ENCODE measurements at regions not wholly inside any gene's neighbourhood (a gene's known extent, or its start where the extent isn't known, plus 50 kb on each side); places are given as distances from the start of the nearest gene placed in this dataset.

DNA sequence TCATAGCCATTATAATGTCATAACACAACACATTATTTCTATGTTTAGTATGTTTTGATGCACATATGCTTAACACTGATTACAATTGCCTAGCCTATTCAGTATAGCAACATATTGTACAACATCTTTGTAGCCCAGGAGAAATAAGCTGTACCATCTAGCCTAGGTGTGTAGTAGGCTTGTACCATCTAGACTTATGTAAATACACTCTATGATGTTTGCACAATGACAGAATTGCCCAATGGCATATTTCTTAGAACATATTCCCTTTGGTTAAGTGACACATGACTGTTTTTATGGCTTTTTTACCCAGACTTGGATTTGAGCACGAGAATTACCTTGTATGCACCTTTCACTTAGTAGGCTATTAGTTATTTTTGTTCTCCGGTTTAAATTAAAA is 64.5 kb upstream of the HIVEP1 start:
- Histone ChIP-seq H2AFZ (replicated peaks) (no peak overlapping the region), H3K9me3 (ENCODE audit: low read depth) (no peaks in the 10 kb centered on the region), H3K79me2 (ENCODE audit: low read depth) (no peaks in the 10 kb centered on the region), H3K4me1 (no peaks in the 10 kb centered on the region), H3K9ac (no peak overlapping the region), H3K4me2 (no peak overlapping the region), H3K36me3 (no peaks in the 10 kb centered on the region), H3F3A (ENCODE audit: low read depth) (no peaks in the 10 kb centered on the region), H4K20me1 (ENCODE audit: low read depth) (no peaks in the 10 kb centered on the region), H3K27me3 (no peaks in the 10 kb centered on the region), H3K27ac (no peak overlapping the region), H3K4me3 (no peak overlapping the region)
- TF ChIP-seq EZH2 (IDR thresholded peaks at IDR 0.05), result no peak
- no peak for TF ChIP-seq EZH2phosphoT487 (IDR thresholded peaks at IDR 0.05)
- Mint-ChIP-seq H3K27me3 (ENCODE audit: insufficient read depth, low read depth) (peaks cover 4% of the 10 kb centered on the region), H3K36me3 (no peaks in the 10 kb centered on the region), H3K9me3 (no peaks in the 10 kb centered on the region), H3K27ac (no peak overlapping the region), H3K4me1 (no peaks in the 10 kb centered on the region), H3K4me3 (no peak overlapping the region)
- no peak for DNase-seq (ENCODE audit: low spot score)

DNA sequence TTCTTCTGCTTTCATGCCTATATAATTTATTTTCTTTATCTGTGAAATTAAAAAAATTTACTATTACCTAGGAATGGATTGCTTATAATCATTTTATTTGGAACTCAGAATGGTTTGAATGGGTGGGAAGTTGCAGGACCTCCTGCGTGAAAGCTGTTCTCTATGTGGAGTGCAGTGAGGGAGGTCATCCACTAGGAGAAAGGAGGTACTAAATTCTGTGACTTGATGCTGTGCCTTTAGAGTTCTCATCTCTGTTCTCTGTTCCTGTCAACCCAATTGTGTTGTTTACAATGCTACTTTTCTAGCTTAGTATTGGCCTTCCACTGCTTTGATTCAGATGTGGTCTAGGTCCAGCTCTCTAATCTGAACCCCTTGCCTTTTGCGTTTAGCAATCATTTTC is 65.0 kb upstream of the HIVEP1 start:
- Histone ChIP-seq H3F3A (ENCODE audit: low read depth) (no peaks in the 10 kb centered on the region), H3K79me2 (ENCODE audit: low read depth) (no peaks in the 10 kb centered on the region), H3K9ac (no peak overlapping the region), H2AFZ (replicated peaks) (no peak overlapping the region), H3K4me1 (no peaks in the 10 kb centered on the region), H3K27me3 (no peaks in the 10 kb centered on the region), H3K27ac (no peak overlapping the region), H3K36me3 (no peaks in the 10 kb centered on the region), H3K4me2 (no peak overlapping the region), H3K4me3 (no peak overlapping the region), H4K20me1 (ENCODE audit: low read depth) (no peaks in the 10 kb centered on the region), H3K9me3 (ENCODE audit: low read depth) (no peaks in the 10 kb centered on the region)
- Mint-ChIP-seq H3K4me3 (no peak overlapping the region), H3K27me3 (ENCODE audit: insufficient read depth, low read depth) (peaks cover 4% of the 10 kb centered on the region), H3K27ac (no peak overlapping the region), H3K36me3 (no peaks in the 10 kb centered on the region), H3K9me3 (no peaks in the 10 kb centered on the region), H3K4me1 (no peaks in the 10 kb centered on the region)
- TF ChIP-seq, protein P1, sequence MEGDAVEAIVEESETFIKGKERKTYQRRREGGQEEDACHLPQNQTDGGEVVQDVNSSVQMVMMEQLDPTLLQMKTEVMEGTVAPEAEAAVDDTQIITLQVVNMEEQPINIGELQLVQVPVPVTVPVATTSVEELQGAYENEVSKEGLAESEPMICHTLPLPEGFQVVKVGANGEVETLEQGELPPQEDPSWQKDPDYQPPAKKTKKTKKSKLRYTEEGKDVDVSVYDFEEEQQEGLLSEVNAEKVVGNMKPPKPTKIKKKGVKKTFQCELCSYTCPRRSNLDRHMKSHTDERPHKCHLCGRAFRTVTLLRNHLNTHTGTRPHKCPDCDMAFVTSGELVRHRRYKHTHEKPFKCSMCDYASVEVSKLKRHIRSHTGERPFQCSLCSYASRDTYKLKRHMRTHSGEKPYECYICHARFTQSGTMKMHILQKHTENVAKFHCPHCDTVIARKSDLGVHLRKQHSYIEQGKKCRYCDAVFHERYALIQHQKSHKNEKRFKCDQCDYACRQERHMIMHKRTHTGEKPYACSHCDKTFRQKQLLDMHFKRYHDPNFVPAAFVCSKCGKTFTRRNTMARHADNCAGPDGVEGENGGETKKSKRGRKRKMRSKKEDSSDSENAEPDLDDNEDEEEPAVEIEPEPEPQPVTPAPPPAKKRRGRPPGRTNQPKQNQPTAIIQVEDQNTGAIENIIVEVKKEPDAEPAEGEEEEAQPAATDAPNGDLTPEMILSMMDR (IDR thresholded peaks at IDR 0.05), result peak; percentile 39
- TF ChIP-seq EZH2 (IDR thresholded peaks at IDR 0.05), result no peak
- no peak for TF ChIP-seq EZH2phosphoT487 (IDR thresholded peaks at IDR 0.05)
- peak; percentile 21 for DNase-seq (ENCODE audit: low spot score)

DNA sequence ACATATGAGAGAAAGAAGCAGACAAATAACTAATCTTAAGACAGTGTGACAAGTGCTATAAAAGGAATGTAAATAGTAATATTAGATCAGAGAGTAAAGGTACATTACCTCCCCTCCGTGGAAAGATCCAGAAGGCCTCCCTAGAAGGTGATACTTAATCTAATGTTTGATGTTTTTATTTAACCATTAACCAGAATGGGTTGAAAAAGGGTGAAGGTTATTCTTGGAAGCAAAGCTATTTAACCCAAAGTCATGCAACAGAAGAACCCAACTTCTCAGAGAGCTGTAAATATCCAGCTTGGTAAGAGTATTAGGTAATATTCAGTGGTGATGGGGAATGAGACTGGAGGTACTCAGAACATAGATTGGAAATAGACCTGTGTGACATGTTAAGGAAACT is 68.0 kb upstream of the HIVEP1 start:
- no peak overlapping the region for H3K9ac ChIP-seq
- H3K4me3 ChIP-seq, result no peak overlapping the region
- TF ChIP-seq, protein P1 (IDR thresholded peaks at IDR 0.05), result no peak
- TF ChIP-seq EZH2phosphoT487 (IDR thresholded peaks at IDR 0.05) (no peak), EZH2 (IDR thresholded peaks at IDR 0.05) (no peak)
- Mint-ChIP-seq H3K4me1 (peaks cover 2% of the 10 kb centered on the region), H3K36me3 (no peaks in the 10 kb centered on the region), H3K9me3 (no peaks in the 10 kb centered on the region), H3K27me3 (ENCODE audit: insufficient read depth, low read depth) (peaks cover 4% of the 10 kb centered on the region), H3K4me3 (no peak overlapping the region), H3K27ac (no peak overlapping the region)
- no peaks in the 10 kb centered on the region for H3K27me3 ChIP-seq
- no peaks in the 10 kb centered on the region for H3K9me3 ChIP-seq (ENCODE audit: low read depth)
- H3K79me2 ChIP-seq (ENCODE audit: low read depth), result no peaks in the 10 kb centered on the region
- H3K4me2 ChIP-seq, result no peak overlapping the region
- H3K4me1 ChIP-seq, result no peaks in the 10 kb centered on the region
- no peaks in the 10 kb centered on the region for H3K36me3 ChIP-seq
- H2AFZ ChIP-seq (replicated peaks), result no peak overlapping the region
- no peaks in the 10 kb centered on the region for H4K20me1 ChIP-seq (ENCODE audit: low read depth)
- DNase-seq (ENCODE audit: low spot score), result no peak
- no peak overlapping the region for H3K27ac ChIP-seq
- no peaks in the 10 kb centered on the region for H3F3A ChIP-seq (ENCODE audit: low read depth)

DNA sequence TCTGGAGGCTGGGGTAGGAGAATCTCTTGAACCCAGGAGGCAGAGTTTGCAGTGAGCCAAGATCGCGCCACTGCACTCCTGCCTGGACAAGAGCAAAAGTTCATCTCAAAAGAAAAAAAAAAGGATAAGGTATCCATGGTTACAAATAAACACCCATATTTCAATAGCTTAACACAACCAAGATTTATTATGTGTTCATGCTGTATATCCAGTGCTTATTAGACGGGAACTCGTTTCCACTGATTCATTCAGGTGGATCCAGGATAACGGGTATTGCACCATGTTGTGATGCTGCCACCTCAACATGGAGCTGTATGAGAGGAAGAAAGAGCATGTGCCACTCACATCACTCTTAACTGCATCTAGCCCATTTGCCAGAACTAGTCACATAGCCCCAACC is 69.1 kb upstream of the HIVEP1 start:
- Mint-ChIP-seq H3K36me3 (no peaks in the 10 kb centered on the region), H3K9me3 (no peaks in the 10 kb centered on the region)
- TF ChIP-seq EZH2phosphoT487 (IDR thresholded peaks at IDR 0.05), result no peak
- TF ChIP-seq, protein P1 (IDR thresholded peaks at IDR 0.05), result no peak
- TF ChIP-seq EZH2 (IDR thresholded peaks at IDR 0.05), result no peak

More for the DNA sequence above, 69.1 kb upstream of the HIVEP1 start:
- H3K27me3 Mint-ChIP-seq (ENCODE audit: insufficient read depth, low read depth), result peaks cover 4% of the 10 kb centered on the region
- no peaks in the 10 kb centered on the region for H3K36me3 ChIP-seq
- H3K4me3 ChIP-seq, result no peak overlapping the region
- no peaks in the 10 kb centered on the region for H3K9me3 ChIP-seq (ENCODE audit: low read depth)
- no peaks in the 10 kb centered on the region for H3K79me2 ChIP-seq (ENCODE audit: low read depth)
- peaks cover 9% of the 10 kb centered on the region for H3K4me1 Mint-ChIP-seq
- no peaks in the 10 kb centered on the region for H3K27me3 ChIP-seq
- DNase-seq (ENCODE audit: low spot score), result no peak
- no peak overlapping the region for H3K9ac ChIP-seq
- H3K4me1 ChIP-seq, result peaks cover 6% of the 10 kb centered on the region
- no peak overlapping the region for H3K4me2 ChIP-seq
- no peak overlapping the region for H3K4me3 Mint-ChIP-seq
- H4K20me1 ChIP-seq (ENCODE audit: low read depth), result no peaks in the 10 kb centered on the region
- no peaks in the 10 kb centered on the region for H3F3A ChIP-seq (ENCODE audit: low read depth)
- H3K27ac Mint-ChIP-seq, result peak overlapping the region; percentile 81
- no peak overlapping the region for H3K27ac ChIP-seq
- no peak overlapping the region for H2AFZ ChIP-seq (replicated peaks)

Measured in neural progenitor cell (in vitro differentiated cells).